ENCODE measurements at regions not wholly inside any gene's neighbourhood (a gene's known extent, or its start where the extent isn't known, plus 50 kb on each side); places are given as distances from the start of the nearest gene placed in this dataset.

- no peak overlapping the region for H3K4me3 ChIP-seq (ENCODE audit: low read depth, low read length)
- no peak for DNase-seq (ENCODE audit: low read depth)
Observed at GRCh38 chr18:79608069-79608468, 71.5 kb upstream of the CTDP1 start.

- no peak for DNase-seq (ENCODE audit: low read depth)
- no peak overlapping the region for H3K4me3 ChIP-seq (ENCODE audit: low read depth, low read length)
Observed at GRCh38 chr18:79608535-79608934, 71.1 kb upstream of the CTDP1 start.

DNA sequence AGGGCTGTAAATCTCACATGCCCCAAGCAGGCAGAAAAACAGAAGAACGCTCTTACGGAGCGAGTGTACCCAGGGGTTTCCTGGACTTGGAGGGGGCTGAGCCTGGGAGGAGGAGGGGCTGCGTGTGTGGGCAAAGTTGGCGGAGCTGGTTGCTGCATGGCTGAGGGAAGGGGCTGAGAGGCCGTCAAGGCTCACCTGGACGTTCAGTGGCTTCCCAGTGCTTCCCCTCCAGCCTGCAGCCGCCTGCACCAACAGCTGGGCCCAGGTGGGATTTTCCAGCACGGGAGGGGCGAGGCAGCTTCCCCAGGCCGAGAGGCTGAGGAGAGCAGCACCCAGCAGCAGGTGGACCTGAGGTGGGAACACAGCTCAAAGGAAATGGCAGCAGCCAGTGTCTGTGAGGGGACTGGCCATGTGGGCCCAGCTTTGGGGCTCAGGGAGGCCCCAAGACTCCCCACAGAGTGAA, 70.6 kb upstream of the CTDP1 start:
- DNase-seq (ENCODE audit: low read depth), result no peak
- no peak overlapping the region for H3K4me3 ChIP-seq (ENCODE audit: low read depth, low read length)

GRCh38 chr18:79609841-79610281, 69.7 kb upstream of the CTDP1 start:
- no peak overlapping the region for H3K4me3 ChIP-seq (ENCODE audit: low read depth, low read length)
- DNase-seq (ENCODE audit: low read depth), result no peak

DNA sequence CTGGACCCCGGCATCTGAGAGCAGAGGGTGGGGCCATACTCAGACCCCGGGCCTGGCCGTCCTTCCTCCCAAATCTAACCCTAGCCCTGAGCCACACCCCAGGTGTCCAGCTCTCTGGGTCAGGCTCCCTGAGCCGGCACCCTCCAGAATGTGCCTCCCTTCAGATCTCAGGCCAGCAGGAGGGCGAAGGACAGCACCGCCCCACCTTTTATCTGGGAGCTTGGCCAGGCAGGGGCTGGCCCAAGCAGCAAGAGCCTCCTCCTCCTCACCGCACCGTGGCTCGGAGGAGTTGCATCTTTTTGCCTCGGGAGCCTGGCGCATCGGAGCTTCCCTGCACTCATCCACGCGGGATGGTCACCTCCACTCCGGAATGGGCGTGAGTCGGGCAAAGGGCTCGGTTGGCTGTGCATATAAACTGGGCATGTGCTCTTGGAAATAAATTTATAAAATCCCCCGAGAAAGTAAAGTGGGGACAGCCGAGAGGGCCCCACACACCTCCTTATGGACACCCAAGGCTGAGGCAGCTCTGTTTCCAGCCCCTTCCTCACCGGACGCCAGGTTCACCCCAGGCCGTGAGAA, 69.1 kb upstream of the CTDP1 start:
- no peak overlapping the region for H3K4me3 ChIP-seq (ENCODE audit: low read depth, low read length)
- no peak for DNase-seq (ENCODE audit: low read depth)

- peak; percentile 53 for DNase-seq (ENCODE audit: low read depth)
- H3K4me3 ChIP-seq (ENCODE audit: low read depth, low read length), result no peak overlapping the region
Observed at GRCh38 chr18:79611040-79611681, 68.4 kb upstream of the CTDP1 start.

GRCh38 chr18:79612291-79613108, 67.1 kb upstream of the CTDP1 start:
- no peak overlapping the region for H3K4me3 ChIP-seq (ENCODE audit: low read depth, low read length)
- DNase-seq (ENCODE audit: low read depth), result no peak

GRCh38 chr18:79613186-79613931, 66.2 kb upstream of the CTDP1 start:
- H3K4me3 ChIP-seq (ENCODE audit: low read depth, low read length), result no peak overlapping the region
- no peak for DNase-seq (ENCODE audit: low read depth)

DNA sequence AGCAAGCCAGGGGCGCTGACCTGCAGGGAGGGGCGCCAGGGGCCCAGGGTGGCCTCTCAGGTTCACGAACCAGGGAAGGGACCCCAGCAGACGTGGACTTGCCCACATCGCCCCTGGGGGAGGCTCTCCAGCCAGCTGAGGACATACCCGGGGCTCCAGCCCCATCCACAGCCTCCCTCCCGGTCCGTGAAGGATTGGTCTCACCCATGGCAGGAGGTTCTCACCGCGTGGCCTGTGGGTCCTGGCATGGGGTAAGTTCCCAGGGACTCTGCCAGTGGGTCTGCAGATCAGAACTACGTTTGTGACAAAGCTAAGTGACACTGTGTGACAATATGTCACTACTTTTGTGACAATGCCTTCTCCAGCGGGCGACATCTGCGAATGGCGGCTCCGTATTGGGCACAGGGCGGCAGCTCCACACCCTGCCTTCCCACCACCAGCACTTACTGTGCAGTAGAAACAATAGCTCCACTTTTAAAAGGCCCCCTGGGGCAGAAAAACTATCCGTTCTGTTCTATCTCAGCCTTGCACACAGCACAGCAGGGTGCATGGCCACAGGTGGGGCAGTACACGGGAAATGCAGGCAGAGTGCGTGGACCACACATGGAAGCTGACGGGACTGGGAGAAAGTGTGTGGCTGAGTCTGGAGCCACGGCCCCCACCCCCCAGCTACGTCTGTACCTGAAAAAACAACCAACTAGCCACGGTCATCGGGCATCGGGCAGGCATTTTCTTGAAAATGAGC, 65.2 kb upstream of the CTDP1 start:
- no peak for DNase-seq (ENCODE audit: low read depth)
- no peak overlapping the region for H3K4me3 ChIP-seq (ENCODE audit: low read depth, low read length)

GRCh38 chr18:79615091-79615490, 64.5 kb upstream of the CTDP1 start:
- no peak for DNase-seq (ENCODE audit: low read depth)

DNA sequence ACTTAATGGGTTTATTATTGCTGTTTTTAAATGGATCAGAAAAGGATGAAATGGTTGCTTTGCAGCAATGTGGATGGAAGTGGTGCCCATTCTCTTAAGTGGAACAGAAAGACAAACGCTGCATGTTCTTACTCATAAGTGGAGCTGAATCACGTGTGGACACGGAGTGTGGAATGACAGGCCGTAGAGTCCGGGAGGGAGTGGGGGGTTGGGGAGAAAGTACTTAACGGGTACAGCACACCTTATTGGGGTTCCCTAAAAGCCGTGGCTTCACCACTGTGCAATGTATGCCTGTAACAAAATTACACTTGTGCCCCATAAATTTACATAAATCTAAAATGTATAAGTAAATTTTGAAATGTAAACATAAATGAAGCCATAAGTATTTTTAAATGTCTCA, 64.0 kb upstream of the CTDP1 start:
- no peak for DNase-seq (ENCODE audit: low read depth)
- no peak overlapping the region for H3K4me3 ChIP-seq (ENCODE audit: low read depth, low read length)

More at GRCh38 chr18:79615091-79615490, 64.5 kb upstream of the CTDP1 start:
- no peak overlapping the region for H3K4me3 ChIP-seq (ENCODE audit: low read depth, low read length)

DNA sequence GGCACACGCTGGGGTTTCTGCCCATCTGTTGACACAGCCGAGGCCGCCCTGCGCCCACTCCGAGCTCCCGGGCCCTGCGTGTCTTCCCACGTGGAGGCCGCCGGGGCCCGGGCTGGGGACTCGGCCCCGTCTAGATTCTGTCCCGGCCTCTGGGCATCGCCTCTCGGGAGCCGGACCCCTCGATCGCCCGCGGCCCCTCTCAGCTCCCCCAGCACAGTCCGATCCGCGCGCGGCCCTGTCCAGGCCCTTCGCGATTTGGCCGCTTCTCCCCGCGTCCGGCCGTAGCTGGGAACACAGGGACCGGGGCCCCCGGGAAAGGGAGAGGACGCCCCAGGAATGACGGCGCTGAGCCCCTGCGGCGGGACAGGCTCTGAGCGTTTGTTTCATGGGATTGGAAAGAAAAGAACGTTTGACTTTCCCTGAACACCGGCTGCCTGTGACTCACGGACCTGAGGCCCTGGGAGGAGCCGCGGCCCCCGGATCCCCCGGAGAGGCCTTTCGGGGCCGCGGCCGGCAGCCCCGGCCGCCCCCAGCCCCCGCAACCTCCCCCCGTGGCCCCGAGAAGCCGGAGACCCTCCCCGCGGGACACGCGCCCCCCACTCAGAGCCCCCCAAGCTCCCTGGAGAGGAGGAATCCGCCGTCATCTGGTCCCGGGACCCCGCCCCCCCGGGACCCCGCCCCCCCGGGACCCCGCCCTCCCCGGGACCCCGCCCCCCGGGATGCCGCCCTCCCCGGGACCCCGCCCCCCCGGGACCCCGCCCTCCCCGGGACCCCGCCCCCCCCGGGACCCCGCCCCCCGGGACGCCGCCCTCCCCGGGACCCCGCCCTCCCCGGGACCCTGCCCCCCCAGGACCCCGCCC, 62.7 kb upstream of the CTDP1 start:
- DNase-seq (ENCODE audit: low read depth), result no peak

GRCh38 chr18:79617511-79618500, 61.8 kb upstream of the CTDP1 start:
- H3K4me3 ChIP-seq (ENCODE audit: low read depth, low read length), result no peak overlapping the region
- DNase-seq (ENCODE audit: low read depth), result no peak

More for the DNA sequence above, 62.7 kb upstream of the CTDP1 start:
- H3K4me3 ChIP-seq (ENCODE audit: low read depth, low read length), result peak overlapping the region; percentile 36

- no peak overlapping the region for H3K4me3 ChIP-seq (ENCODE audit: low read depth, low read length)
Observed at GRCh38 chr18:79620576-79621165, 58.9 kb upstream of the CTDP1 start.

GRCh38 chr18:79621501-79621900, 58.1 kb upstream of the CTDP1 start:
- no peak for DNase-seq (ENCODE audit: low read depth)
- no peak overlapping the region for H3K4me3 ChIP-seq (ENCODE audit: low read depth, low read length)

More at GRCh38 chr18:79620576-79621165, 58.9 kb upstream of the CTDP1 start:
- no peak for DNase-seq (ENCODE audit: low read depth)

DNA sequence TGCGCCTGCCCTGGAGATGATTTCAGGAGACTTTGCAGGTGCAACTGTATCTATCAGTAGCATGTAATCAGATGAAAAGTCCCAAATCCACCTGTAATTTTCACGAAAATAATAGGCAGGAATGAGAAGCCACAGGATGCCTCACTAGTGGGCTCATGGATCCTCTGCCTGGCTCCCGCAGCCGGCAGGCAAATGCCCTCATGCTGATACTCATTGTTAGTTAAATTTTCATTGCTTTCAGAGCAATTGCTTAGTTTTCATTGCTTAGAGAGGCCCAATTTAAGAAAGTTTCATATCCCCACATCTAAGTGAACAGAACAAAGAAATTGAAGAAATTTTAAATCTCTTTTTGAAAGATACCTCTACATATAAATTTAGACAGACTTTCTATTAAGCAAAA, 57.6 kb upstream of the CTDP1 start:
- no peak overlapping the region for H3K4me3 ChIP-seq (ENCODE audit: low read depth, low read length)
- no peak for DNase-seq (ENCODE audit: low read depth)
